Endothelial cell (in vitro differentiated cells): ENCODE measurements at regions not wholly inside any gene's neighbourhood (a gene's known extent, or its start where the extent isn't known, plus 50 kb on each side); places are given as distances from the start of the nearest gene placed in this dataset.
A peak's percentile ranks its signal among the peaks of the same experiment; 100 is the strongest.

Experiments
- DNase-seq: peaks from one replicate; pipeline ENCODE4 v3.0.0; 2021; ENCODE audit warnings: low spot score
- H3K27ac Mint-ChIP-seq: one replicate; pipeline ENCODE4 v1.8.0; 2021; ENCODE audit warnings: mixed read lengths, inconsistent platforms; ENCODE audit not compliant: unreplicated experiment
- H3K27me3 Mint-ChIP-seq: one replicate; pipeline ENCODE4 v1.8.0; 2021; ENCODE audit warnings: mild to moderate bottlenecking, moderate library complexity, mixed read lengths, inconsistent platforms; ENCODE audit not compliant: unreplicated experiment
- H3K36me3 Mint-ChIP-seq: one replicate; pipeline ENCODE4 v1.8.0; 2021; ENCODE audit warnings: mild to moderate bottlenecking, low read depth, mixed read lengths, inconsistent platforms; ENCODE audit not compliant: unreplicated experiment
- H3K4me1 Mint-ChIP-seq: one replicate; pipeline ENCODE4 v1.8.0; 2021; ENCODE audit warnings: mild to moderate bottlenecking, mixed read lengths, inconsistent platforms; ENCODE audit not compliant: unreplicated experiment
- H3K4me3 Mint-ChIP-seq: one replicate; pipeline ENCODE4 v1.8.0; 2021; ENCODE audit warnings: mild to moderate bottlenecking, mixed read lengths, inconsistent platforms; ENCODE audit not compliant: unreplicated experiment
- H3K9me3 Mint-ChIP-seq: one replicate; pipeline ENCODE4 v1.8.0; 2021; ENCODE audit warnings: mixed read lengths, inconsistent platforms; ENCODE audit not compliant: unreplicated experiment
- CTCF ChIP-seq: fragments of 200-600 bp; sonication (generic); IDR thresholded peaks from one replicate; pipeline ENCODE4 v1.5.0; 2021; ENCODE audit warnings: antibody characterized with exemption; ENCODE audit not compliant: unreplicated experiment

- H3K36me3 Mint-ChIP-seq: peaks cover 20% of the 10 kb centered on the region
- peaks cover 52% of the 10 kb centered on the region for H3K9me3 Mint-ChIP-seq
- no peak for DNase-seq
- H3K4me3 Mint-ChIP-seq: no peak overlapping the region
- H3K27ac Mint-ChIP-seq: no peak overlapping the region
- no peak for TF ChIP-seq CTCF
- no peaks in the 10 kb centered on the region for H3K4me1 Mint-ChIP-seq
- H3K27me3 Mint-ChIP-seq: peaks cover 11% of the 10 kb centered on the region
Observed at GRCh38 chr22:47329727-47330650, 567.5 kb downstream of the TBC1D22A start.

- peaks cover 7% of the 10 kb centered on the region for H3K27me3 Mint-ChIP-seq
- H3K9me3 Mint-ChIP-seq: peaks cover 47% of the 10 kb centered on the region
- no peak for TF ChIP-seq CTCF
- peaks cover 25% of the 10 kb centered on the region for H3K36me3 Mint-ChIP-seq
- H3K4me1 Mint-ChIP-seq: no peaks in the 10 kb centered on the region
- H3K4me3 Mint-ChIP-seq: peak overlapping the region; percentile 28
- no peak for DNase-seq
- H3K27ac Mint-ChIP-seq: no peak overlapping the region
Observed at GRCh38 chr22:47328550-47329243, 566.2 kb downstream of the TBC1D22A start.

GRCh38 chr22:47327241-47327640, 564.8 kb downstream of the TBC1D22A start:
- DNase-seq: no peak
- peaks cover 29% of the 10 kb centered on the region for H3K36me3 Mint-ChIP-seq
- no peaks in the 10 kb centered on the region for H3K4me1 Mint-ChIP-seq
- no peak for TF ChIP-seq CTCF
- no peak overlapping the region for H3K27ac Mint-ChIP-seq
- peaks cover 7% of the 10 kb centered on the region for H3K27me3 Mint-ChIP-seq
- peaks cover 43% of the 10 kb centered on the region for H3K9me3 Mint-ChIP-seq
- no peak overlapping the region for H3K4me3 Mint-ChIP-seq

- Mint-ChIP-seq H3K4me3 (no peak overlapping the region), H3K36me3 (peaks cover 18% of the 10 kb centered on the region), H3K4me1 (no peaks in the 10 kb centered on the region), H3K9me3 (peaks cover 24% of the 10 kb centered on the region), H3K27me3 (peaks cover 5% of the 10 kb centered on the region), H3K27ac (no peak overlapping the region)
- no peak for TF ChIP-seq CTCF
- DNase-seq: no peak
Observed at GRCh38 chr22:47325249-47325648, 562.8 kb downstream of the TBC1D22A start.
